ENCODE measurements at regions not wholly inside any gene's neighbourhood (a gene's known extent, or its start where the extent isn't known, plus 50 kb on each side); places are given as distances from the start of the nearest gene placed in this dataset.

DNA sequence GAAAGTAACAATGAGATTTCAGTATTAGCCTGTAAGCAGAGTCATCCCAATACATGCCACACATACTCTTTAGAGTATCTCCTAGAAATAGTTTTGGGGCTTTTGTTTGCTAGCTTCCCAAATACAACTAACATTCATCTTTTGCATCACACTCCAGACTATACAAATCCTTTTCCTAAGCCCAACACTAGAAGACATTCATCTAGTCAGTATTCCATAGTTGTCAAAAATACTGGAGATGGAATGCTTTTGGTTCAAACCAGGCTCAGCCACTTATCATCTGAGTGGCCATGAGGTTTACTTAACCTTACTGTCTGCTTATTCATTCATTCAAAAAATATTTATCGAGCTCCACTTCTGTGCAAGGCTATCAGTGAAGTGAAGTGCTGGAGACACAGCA is 205.1 kb upstream of the SGCD start:
- no peak for TF ChIP-seq TAF1 (IDR thresholded peaks at IDR 0.05; ENCODE audit: borderline replicate concordance, insufficient read depth, low read length)

DNA sequence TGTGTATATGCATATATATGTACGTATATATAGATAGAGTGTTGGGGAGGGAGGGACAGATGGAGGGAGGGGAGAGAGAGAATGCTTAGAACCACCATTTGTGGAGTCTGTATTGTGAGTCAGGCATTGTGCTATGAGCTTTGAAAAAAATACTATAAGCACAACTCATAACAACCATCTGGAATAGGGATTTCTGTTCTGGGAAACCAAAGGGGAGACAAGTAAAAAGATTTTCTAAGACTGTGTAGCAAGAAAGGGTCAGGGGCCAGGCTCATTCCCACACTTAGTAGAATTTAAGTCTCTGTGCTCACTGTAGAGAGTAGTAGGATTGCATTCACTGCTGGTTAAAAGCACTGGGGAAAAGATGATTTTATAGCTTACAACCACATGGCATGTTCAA is 202.3 kb upstream of the SGCD start:
- no peak for TF ChIP-seq TAF1 (IDR thresholded peaks at IDR 0.05; ENCODE audit: borderline replicate concordance, insufficient read depth, low read length)
- no peak for TF ChIP-seq POLR2AphosphoS5 (IDR thresholded peaks at IDR 0.05; ENCODE audit: low read depth, low read length)
- TF ChIP-seq, protein P1, sequence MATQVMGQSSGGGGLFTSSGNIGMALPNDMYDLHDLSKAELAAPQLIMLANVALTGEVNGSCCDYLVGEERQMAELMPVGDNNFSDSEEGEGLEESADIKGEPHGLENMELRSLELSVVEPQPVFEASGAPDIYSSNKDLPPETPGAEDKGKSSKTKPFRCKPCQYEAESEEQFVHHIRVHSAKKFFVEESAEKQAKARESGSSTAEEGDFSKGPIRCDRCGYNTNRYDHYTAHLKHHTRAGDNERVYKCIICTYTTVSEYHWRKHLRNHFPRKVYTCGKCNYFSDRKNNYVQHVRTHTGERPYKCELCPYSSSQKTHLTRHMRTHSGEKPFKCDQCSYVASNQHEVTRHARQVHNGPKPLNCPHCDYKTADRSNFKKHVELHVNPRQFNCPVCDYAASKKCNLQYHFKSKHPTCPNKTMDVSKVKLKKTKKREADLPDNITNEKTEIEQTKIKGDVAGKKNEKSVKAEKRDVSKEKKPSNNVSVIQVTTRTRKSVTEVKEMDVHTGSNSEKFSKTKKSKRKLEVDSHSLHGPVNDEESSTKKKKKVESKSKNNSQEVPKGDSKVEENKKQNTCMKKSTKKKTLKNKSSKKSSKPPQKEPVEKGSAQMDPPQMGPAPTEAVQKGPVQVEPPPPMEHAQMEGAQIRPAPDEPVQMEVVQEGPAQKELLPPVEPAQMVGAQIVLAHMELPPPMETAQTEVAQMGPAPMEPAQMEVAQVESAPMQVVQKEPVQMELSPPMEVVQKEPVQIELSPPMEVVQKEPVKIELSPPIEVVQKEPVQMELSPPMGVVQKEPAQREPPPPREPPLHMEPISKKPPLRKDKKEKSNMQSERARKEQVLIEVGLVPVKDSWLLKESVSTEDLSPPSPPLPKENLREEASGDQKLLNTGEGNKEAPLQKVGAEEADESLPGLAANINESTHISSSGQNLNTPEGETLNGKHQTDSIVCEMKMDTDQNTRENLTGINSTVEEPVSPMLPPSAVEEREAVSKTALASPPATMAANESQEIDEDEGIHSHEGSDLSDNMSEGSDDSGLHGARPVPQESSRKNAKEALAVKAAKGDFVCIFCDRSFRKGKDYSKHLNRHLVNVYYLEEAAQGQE (IDR thresholded peaks at IDR 0.05; ENCODE audit: insufficient read depth in 1 of 2, low read depth in 2 of 2, low read length in 2 of 2), result no peak
- no peak for TF ChIP-seq FOXP2 (optimal IDR thresholded peaks at IDR 0.05; ENCODE audit: borderline replicate concordance, extremely low read depth, extremely low read length, insufficient read depth)
- TF ChIP-seq SIN3A (IDR thresholded peaks at IDR 0.05; ENCODE audit: borderline replicate concordance, insufficient read depth, low read length), result no peak

DNA sequence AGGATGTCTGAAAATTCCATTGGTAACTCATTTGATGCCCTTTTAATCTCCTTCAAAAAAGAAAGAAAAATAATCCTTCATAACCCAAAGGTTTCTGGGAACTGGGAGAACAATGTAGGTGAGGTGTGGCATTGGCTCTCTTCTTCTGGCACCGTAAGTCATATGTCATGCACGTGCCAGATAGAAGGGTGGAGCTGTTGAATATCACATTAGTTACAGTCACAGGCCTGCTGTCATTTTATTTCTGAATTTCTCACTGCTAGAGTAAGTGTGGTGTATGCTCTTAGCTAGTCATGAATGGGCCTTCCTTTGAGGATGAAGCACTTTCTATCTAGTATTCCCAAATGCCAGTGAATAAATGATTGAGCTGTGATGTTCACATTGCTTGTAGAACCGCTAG is 201.8 kb upstream of the SGCD start:
- TF ChIP-seq FOXP2 (optimal IDR thresholded peaks at IDR 0.05; ENCODE audit: borderline replicate concordance, extremely low read depth, extremely low read length, insufficient read depth) (no peak), TAF1 (IDR thresholded peaks at IDR 0.05; ENCODE audit: borderline replicate concordance, insufficient read depth, low read length) (no peak), POLR2AphosphoS5 (IDR thresholded peaks at IDR 0.05; ENCODE audit: low read depth, low read length) (no peak), SIN3A (IDR thresholded peaks at IDR 0.05; ENCODE audit: borderline replicate concordance, insufficient read depth, low read length) (no peak)
- TF ChIP-seq, protein P1 (IDR thresholded peaks at IDR 0.05; ENCODE audit: insufficient read depth in 1 of 2, low read depth in 2 of 2, low read length in 2 of 2), result no peak

DNA sequence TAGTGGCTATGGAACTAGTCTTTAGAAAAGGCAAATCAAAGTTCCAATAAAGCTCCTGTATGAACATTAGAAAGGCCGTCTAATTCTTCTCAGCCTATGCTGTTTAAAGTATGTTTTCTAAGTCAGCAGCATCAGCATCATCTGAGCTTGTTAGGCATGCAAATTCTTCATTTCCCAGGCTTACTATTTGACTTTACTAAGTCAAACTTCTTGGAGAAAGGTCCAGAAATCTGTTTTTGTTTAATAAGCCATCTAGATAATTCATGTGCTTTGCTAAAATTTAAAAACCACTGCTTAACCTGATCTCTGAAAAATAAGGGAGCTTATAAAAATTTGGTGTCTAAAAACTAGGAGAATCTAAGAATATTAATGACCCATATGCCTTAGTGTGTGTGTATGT is 200.2 kb upstream of the SGCD start:
- TF ChIP-seq FOXP2 (optimal IDR thresholded peaks at IDR 0.05; ENCODE audit: borderline replicate concordance, extremely low read depth, extremely low read length, insufficient read depth) (no peak), POLR2AphosphoS5 (IDR thresholded peaks at IDR 0.05; ENCODE audit: low read depth, low read length) (no peak), SIN3A (IDR thresholded peaks at IDR 0.05; ENCODE audit: borderline replicate concordance, insufficient read depth, low read length) (no peak), TAF1 (IDR thresholded peaks at IDR 0.05; ENCODE audit: borderline replicate concordance, insufficient read depth, low read length) (no peak)
- TF ChIP-seq, protein P1 (IDR thresholded peaks at IDR 0.05; ENCODE audit: insufficient read depth in 1 of 2, low read depth in 2 of 2, low read length in 2 of 2), result no peak

DNA sequence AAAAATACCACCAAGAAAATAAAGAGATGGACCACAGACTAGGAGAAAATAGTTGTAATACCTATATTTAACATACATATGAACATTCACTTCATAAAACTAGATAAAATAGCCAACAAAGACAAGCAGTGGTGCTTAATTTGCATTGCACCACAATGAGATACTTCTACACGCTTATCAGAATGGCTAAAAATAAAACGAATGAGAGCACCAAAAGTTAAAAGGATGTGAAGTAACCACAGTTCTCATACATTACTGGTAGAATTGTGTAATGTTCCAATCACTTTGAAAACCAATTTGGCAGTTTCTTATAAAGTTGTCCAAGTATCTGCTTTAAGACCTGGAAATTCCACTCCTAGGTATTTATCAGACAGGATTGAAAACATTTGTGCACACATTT is 198.9 kb upstream of the SGCD start:
- TF ChIP-seq SIN3A (IDR thresholded peaks at IDR 0.05; ENCODE audit: borderline replicate concordance, insufficient read depth, low read length), result no peak
- TF ChIP-seq, protein P1 (IDR thresholded peaks at IDR 0.05; ENCODE audit: insufficient read depth in 1 of 2, low read depth in 2 of 2, low read length in 2 of 2), result no peak
- TF ChIP-seq FOXP2 (optimal IDR thresholded peaks at IDR 0.05; ENCODE audit: borderline replicate concordance, extremely low read depth, extremely low read length, insufficient read depth), result no peak
- no peak for TF ChIP-seq TAF1 (IDR thresholded peaks at IDR 0.05; ENCODE audit: borderline replicate concordance, insufficient read depth, low read length)
- TF ChIP-seq POLR2AphosphoS5 (IDR thresholded peaks at IDR 0.05; ENCODE audit: low read depth, low read length), result no peak
